Astrocyte (in vitro differentiated cells and primary cell): ENCODE measurements at regions not wholly inside any gene's neighbourhood (a gene's known extent, or its start where the extent isn't known, plus 50 kb on each side); places are given as distances from the start of the nearest gene placed in this dataset.

Source experiments
- DNase-seq: peaks from one replicate; pipeline ENCODE4 v3.0.0-alpha.2; 2010; ENCODE audit warnings: low read depth
- FAIRE-seq: peaks from 2 replicates; lab custom pipeline; 2011; peaks lifted over from hg19 to GRCh38; lab: Jason Lieb, UNC
- H2AFZ ChIP-seq: 2 replicates; pipeline ENCODE4 v1.6.0; 2012; ENCODE audit warnings: low read depth, low read length, inconsistent platforms
- H3K27ac ChIP-seq: 2 replicates; pipeline ENCODE4 v1.5.1; 2011; ENCODE audit warnings: low read depth, low read length, inconsistent platforms
- H3K27me3 ChIP-seq: 2 replicates; pipeline ENCODE4 v1.6.0; 2011; ENCODE audit warnings: low read length, inconsistent platforms; ENCODE audit not compliant: insufficient read depth
- H3K36me3 ChIP-seq: 2 replicates; pipeline ENCODE4 v1.5.1; 2011; ENCODE audit warnings: low read length, inconsistent platforms; ENCODE audit not compliant: insufficient read depth
- H3K4me1 ChIP-seq: 2 replicates; pipeline ENCODE4 v1.5.1; 2011; ENCODE audit warnings: low read length, inconsistent platforms; ENCODE audit not compliant: insufficient read depth
- H3K4me2 ChIP-seq: 2 replicates; pipeline ENCODE4 v1.6.0; 2012; ENCODE audit warnings: low read length, inconsistent platforms
- H3K4me3 ChIP-seq: 2 replicates; pipeline ENCODE4 v1.5.1; 2011; ENCODE audit warnings: low read depth, mild to moderate bottlenecking, low read length, inconsistent platforms; ENCODE audit not compliant: insufficient read depth
- H3K79me2 ChIP-seq: 2 replicates; pipeline ENCODE4 v1.6.0; 2012; ENCODE audit warnings: mild to moderate bottlenecking, low read length, inconsistent platforms; ENCODE audit not compliant: insufficient read depth
- H3K9ac ChIP-seq: 2 replicates; pipeline ENCODE4 v1.6.0; 2012; ENCODE audit warnings: mild to moderate bottlenecking, low read length, inconsistent platforms
- H3K9me3 ChIP-seq: 2 replicates; pipeline ENCODE4 v1.5.1; 2012; ENCODE audit warnings: low read depth, mild to moderate bottlenecking, low read length, inconsistent platforms; ENCODE audit not compliant: insufficient read depth
- H4K20me1 ChIP-seq: 2 replicates; pipeline ENCODE4 v1.6.0; 2012; ENCODE audit warnings: low read length, inconsistent platforms; ENCODE audit not compliant: insufficient read depth
- H3K27ac Mint-ChIP-seq: one replicate; pipeline ENCODE4 v1.8.0; 2021; ENCODE audit warnings: mild to moderate bottlenecking, mixed read lengths; ENCODE audit not compliant: unreplicated experiment
- H3K27me3 Mint-ChIP-seq: one replicate; pipeline ENCODE4 v1.8.0; 2021; ENCODE audit warnings: low read depth, mixed read lengths; ENCODE audit not compliant: unreplicated experiment
- H3K36me3 Mint-ChIP-seq: one replicate; pipeline ENCODE4 v1.8.0; 2021; ENCODE audit warnings: low read depth, mixed read lengths; ENCODE audit not compliant: unreplicated experiment
- H3K4me1 Mint-ChIP-seq: one replicate; pipeline ENCODE4 v1.8.0; 2021; ENCODE audit warnings: low read depth, mixed read lengths; ENCODE audit not compliant: unreplicated experiment
- H3K4me3 Mint-ChIP-seq: one replicate; pipeline ENCODE4 v1.8.0; 2021; ENCODE audit warnings: mild to moderate bottlenecking, moderate library complexity, mixed read lengths; ENCODE audit not compliant: unreplicated experiment
- H3K9me3 Mint-ChIP-seq: one replicate; pipeline ENCODE4 v1.8.0; 2021; ENCODE audit warnings: mild to moderate bottlenecking, mixed read lengths; ENCODE audit not compliant: unreplicated experiment
- CTCF ChIP-seq: IDR thresholded peaks from 2 replicates; pipeline ENCODE4 v1.5.1; 2011; ENCODE audit warnings: low read depth, mild to moderate bottlenecking, inconsistent platforms, low read length, moderate library complexity; ENCODE audit not compliant: insufficient read depth
- EZH2 ChIP-seq: IDR thresholded peaks from 2 replicates; pipeline ENCODE4 v1.6.1; 2012; ENCODE audit warnings: mild to moderate bottlenecking, low read length, inconsistent platforms; ENCODE audit not compliant: insufficient read depth

DNA sequence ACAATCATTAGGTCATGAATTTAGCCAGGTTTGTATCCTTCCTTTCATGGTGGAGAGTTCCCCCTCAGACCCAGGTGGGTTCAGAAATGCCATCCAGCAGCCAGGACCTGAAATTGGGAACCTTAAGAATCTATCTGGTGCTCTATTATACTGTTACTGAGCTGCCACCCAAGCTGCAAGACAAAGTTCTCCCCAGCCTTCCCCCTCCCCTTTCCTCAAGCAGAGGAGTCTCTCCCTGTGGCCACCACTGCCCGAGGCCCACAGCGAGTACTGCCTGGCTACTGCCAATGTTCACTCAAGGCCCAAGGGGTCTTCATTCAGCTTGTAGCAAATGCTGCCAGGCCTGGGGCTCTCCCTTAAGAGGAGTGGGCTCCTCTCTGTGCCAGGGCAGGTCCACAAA lies 133.8 kb downstream of the TMEM38B start:
- H3K4me3 Mint-ChIP-seq = no peak overlapping the region
- no peak overlapping the region for H3K4me3 ChIP-seq
- H3K4me2 ChIP-seq = no peak overlapping the region
- H3K4me1 ChIP-seq = no peaks in the 10 kb centered on the region
- H3K27ac Mint-ChIP-seq = no peak overlapping the region
- H3K4me1 Mint-ChIP-seq = peaks cover 2% of the 10 kb centered on the region
- H3K36me3 Mint-ChIP-seq = no peaks in the 10 kb centered on the region
- H3K27me3 ChIP-seq = no peaks in the 10 kb centered on the region
- H3K27me3 Mint-ChIP-seq = peaks cover 4% of the 10 kb centered on the region
- no peaks in the 10 kb centered on the region for H4K20me1 ChIP-seq
- H3K9me3 ChIP-seq = no peaks in the 10 kb centered on the region
- no peak overlapping the region for H3K27ac ChIP-seq
- no peaks in the 10 kb centered on the region for H3K79me2 ChIP-seq
- H3K9me3 Mint-ChIP-seq = no peaks in the 10 kb centered on the region
- no peak for TF ChIP-seq EZH2
- TF ChIP-seq CTCF = no peak
- DNase-seq (no peak), FAIRE-seq (no peak)
- no peaks in the 10 kb centered on the region for H3K36me3 ChIP-seq
- no peak overlapping the region for H3K9ac ChIP-seq
- no peak overlapping the region for H2AFZ ChIP-seq

- Histone ChIP-seq H4K20me1 (no peaks in the 10 kb centered on the region), H3K4me2 (no peak overlapping the region), H3K27ac (no peak overlapping the region), H3K36me3 (no peaks in the 10 kb centered on the region), H3K27me3 (no peaks in the 10 kb centered on the region), H3K9me3 (no peaks in the 10 kb centered on the region), H2AFZ (no peak overlapping the region), H3K4me1 (no peaks in the 10 kb centered on the region), H3K4me3 (no peak overlapping the region), H3K79me2 (no peaks in the 10 kb centered on the region), H3K9ac (no peak overlapping the region)
- Mint-ChIP-seq H3K36me3 (no peaks in the 10 kb centered on the region), H3K4me1 (peaks cover 2% of the 10 kb centered on the region), H3K4me3 (no peak overlapping the region), H3K9me3 (no peaks in the 10 kb centered on the region), H3K27ac (no peak overlapping the region), H3K27me3 (no peaks in the 10 kb centered on the region)
- FAIRE-seq (no peak), DNase-seq (no peak)
- TF ChIP-seq CTCF (no peak), EZH2 (no peak)
Observed at GRCh38 chr9:105828596-105829213, 134.4 kb downstream of the TMEM38B start.

- H2AFZ ChIP-seq = no peak overlapping the region
- no peaks in the 10 kb centered on the region for H3K9me3 Mint-ChIP-seq
- no peaks in the 10 kb centered on the region for H3K9me3 ChIP-seq
- no peak overlapping the region for H3K27ac Mint-ChIP-seq
- no peak for TF ChIP-seq CTCF
- no peak for TF ChIP-seq EZH2
- no peaks in the 10 kb centered on the region for H3K36me3 Mint-ChIP-seq
- no peaks in the 10 kb centered on the region for H3K27me3 ChIP-seq
- no peak overlapping the region for H3K4me2 ChIP-seq
- no peaks in the 10 kb centered on the region for H3K79me2 ChIP-seq
- FAIRE-seq (no peak), DNase-seq (no peak)
- no peak overlapping the region for H3K9ac ChIP-seq
- no peaks in the 10 kb centered on the region for H3K36me3 ChIP-seq
- no peak overlapping the region for H3K27ac ChIP-seq
- H3K27me3 Mint-ChIP-seq = peaks cover 4% of the 10 kb centered on the region
- no peaks in the 10 kb centered on the region for H4K20me1 ChIP-seq
- H3K4me3 ChIP-seq = no peak overlapping the region
- no peaks in the 10 kb centered on the region for H3K4me1 ChIP-seq
- peaks cover 6% of the 10 kb centered on the region for H3K4me1 Mint-ChIP-seq
- H3K4me3 Mint-ChIP-seq = no peak overlapping the region
Observed at GRCh38 chr9:105830461-105830860, 136.1 kb downstream of the TMEM38B start.
